ENCODE measurements at regions not wholly inside any gene's neighbourhood (a gene's known extent, or its start where the extent isn't known, plus 50 kb on each side); places are given as distances from the start of the nearest gene placed in this dataset.

DNA sequence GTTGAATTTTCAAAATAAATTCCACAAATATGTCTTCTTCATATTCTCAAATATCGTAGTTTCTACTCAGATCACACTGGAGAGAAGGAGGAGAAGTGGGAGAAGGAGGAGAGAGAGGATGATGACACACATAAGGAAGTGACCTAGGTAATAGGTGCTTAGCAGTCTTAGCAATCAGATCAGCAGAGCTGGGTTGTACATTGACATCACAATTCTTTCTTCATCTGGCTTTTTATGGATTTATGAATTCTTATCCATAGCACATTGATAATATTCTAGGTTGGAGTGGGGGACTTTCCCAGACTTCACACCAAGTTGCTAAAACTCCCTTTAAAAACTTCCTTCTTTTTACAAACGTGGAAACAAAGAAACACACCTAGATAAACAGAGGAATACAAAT, 86.9 kb downstream of the FGF9 start:
- DNase-seq (ENCODE audit: low spot score) = no peak

DNA sequence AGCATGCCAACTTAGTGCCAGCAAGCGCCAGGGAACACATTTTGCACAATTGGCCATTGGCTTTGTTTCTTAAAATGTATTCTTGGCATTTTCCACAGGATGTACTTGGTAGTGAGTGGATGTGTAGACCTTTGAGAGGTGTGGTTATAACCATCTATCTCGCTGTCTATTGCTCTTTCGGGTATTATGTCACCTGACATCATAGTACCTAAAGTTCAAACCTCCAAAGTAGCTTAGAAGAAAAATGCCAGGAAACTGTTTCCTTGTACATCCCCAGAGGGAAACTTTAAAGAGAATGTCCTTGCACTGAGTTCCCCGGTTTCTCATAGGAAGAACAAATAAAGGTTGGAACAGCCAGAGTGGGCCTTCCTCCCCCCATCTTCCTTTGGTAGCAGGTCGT, 87.6 kb downstream of the FGF9 start:
- no peak for DNase-seq (ENCODE audit: low spot score)

DNA sequence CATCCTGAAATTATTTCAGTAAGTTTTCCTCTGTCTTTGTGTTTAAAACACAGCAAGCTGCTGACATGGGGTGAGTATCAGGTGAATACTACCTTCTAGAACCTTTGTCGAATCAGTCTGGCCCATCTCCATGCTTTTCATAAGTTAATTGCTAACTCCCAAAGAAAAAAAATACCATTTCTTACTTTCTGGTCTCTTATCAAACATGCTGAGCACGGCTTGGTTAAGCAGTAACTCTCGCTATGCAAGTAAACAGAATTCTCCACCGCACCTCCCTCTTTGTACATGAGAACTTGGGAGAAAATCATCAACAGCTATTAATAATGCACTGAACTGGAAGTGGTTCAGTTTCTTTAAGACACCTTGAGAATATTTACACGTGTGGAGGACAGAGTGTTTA, 88.6 kb downstream of the FGF9 start:
- DNase-seq (ENCODE audit: low spot score) = no peak

DNA sequence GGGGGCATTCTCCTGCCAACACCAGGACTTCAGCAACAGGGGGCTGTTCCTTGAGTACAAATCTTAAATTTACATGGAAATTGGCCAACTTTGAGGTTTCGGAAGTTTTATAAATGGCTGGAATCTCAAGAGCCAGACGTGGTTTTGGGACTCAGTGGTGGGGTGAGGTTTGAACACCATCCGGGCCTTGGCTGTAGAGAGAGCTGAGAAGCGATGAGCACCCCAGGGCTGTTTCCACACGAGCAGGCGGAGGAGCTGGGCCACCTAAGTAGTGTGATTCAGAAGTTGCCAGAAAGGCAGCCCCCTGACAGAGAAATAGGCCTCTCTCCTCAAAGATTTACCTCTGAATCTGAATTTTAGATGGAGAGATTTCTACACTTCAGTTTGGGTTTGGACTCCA, 89.0 kb downstream of the FGF9 start:
- DNase-seq (ENCODE audit: low spot score) = no peak

DNA sequence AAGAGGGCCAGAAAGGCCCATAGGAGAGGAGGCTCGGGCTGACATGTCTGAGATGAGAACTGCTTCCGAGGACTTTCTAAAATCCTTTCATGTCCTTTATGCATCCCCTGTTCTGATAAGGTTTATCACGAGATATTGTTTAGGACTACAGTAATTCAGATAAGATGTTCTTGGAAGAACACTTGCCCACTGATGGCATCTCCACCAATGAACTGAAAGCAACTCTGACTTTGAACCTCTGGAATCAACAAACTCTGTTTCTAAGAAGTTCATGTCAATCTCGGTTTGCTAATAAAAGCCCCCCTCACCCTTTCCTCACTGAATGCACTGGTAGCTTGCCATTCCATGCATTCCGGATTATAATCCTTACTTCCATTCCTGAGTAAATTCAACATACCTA, 90.9 kb downstream of the FGF9 start:
- no peak for DNase-seq (ENCODE audit: low spot score)

DNA sequence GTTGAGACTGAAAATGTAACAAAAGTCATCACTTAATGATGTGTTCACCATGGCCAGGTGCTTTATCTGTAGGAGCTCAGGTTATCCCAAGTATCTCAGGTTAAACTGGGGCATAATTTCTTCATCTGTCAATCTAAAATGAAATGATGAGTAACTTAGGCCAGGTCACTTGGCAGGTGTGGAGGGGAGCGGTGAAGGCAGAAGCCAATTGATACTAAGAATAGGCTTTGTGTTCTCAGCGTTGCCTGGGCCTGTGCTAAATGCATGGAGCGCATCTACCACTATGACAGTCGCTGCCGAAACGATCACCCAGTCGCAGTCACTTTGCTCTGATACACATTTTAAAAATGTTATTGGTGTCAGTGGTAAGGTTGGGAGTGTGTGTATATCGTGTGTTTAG, 91.6 kb downstream of the FGF9 start:
- DNase-seq (ENCODE audit: low spot score) = no peak

DNA sequence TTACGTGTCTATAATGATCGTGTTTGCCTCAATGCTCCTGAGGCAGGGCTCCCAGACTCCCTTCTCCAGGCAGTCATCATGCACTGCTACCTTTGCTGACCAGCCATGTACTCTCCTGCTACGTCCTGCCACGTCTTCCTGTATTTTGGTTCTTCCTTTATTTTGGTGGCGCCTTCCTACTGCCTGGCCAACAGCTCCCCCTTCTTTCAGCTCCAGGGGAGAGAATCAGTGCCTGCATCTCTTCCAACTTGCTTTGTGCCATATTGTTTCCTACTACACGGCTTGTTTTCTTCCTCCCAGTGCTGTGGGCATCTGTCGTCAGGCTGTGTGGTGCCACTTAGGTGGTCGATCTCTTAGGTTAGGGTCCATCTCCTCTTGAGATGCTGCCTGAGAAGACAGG, 96.2 kb downstream of the FGF9 start:
- no peak for DNase-seq (ENCODE audit: low spot score)

DNA sequence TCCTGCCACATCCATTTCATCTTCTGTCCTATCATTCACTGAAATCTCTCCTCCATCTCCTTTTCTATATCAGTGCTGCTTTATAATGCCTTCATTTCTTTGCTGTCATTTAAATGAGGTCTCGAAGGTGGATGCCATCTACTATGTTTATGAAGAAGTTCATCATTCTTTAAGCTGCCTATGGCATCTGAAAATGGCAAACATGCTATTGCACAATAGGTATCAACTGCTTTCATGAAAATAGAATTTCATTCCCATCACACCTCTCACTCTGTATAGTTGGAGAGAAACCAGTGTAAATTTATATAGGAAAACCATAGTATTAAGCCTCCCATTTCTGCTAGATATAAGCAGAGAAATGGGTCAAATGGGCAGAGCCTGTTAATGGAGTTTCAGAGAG, 100.2 kb downstream of the FGF9 start:
- DNase-seq (ENCODE audit: low spot score) = no peak

DNA sequence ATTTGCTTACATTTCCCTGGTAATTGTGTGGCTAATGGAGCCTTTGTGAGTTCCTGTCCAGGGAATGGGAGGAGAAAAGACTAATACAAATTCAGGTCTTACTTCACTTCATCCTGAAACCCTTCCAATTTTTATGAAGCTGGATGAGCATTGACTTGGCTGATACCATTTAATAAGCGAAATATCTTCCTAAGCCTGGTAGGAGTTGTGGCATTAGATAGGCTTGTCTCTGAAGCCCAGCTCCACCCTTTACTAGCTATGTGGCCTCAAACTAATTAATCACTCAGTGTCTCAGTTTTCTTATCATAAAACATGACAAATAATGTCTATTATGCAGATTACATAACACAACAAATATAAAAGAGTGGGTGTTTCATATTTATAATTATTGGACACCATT, 106.3 kb downstream of the FGF9 start:
- no peak for DNase-seq (ENCODE audit: low spot score)

DNA sequence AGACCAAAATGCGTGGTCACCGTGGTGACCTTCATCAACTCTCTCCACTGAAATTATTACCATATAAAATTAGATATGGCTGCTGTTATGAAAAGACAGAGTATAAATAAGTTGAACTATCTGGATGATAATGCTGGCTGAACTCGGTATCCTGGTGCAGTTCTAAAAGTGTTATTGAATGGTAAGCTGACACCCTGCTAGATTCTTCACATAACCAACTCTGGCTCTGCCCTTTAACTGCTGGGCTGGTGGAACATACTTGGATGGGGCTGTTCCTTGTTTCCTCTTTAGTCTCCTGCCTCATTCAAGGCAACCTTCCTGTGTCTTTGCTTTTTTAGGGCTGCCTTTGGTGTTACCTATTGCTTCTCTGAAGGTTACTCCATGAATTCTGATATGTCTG, 106.9 kb downstream of the FGF9 start:
- no peak for DNase-seq (ENCODE audit: low spot score)

DNA sequence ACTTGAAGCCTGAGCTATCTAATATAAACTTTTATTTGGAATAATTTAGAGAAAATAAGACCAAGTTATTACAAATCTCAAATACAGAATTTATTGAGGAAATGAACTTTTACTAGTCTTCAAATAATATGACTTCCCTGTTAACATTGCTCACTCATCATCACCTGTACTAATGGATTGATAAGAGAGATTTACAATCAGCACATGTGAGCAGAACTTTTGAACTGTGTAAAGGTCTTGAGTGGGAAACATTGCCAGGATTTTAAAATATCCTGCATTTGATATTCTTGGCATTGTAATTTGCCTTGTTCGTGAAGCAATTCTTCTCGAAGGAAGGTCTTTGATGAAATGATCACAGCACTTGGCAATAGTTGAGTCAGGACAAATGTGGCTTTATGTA, 111.9 kb downstream of the FGF9 start:
- DNase-seq (ENCODE audit: low spot score) = no peak

DNA sequence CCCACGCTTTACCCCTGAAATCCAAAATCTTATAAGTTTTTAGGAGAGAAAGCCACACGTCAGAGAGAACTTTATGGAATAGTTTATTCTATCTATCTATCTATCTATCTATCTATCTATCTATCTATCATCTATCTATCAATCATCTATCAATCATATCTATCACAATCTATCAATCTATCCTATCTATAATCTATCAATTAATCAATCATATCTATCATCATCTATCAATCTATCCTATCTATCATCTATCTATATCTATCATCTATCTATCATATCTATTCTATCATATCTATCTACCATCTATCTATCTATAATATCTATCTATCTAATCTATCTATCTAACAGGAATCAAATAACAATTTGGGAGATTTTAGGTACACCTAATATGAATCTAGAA, 115.1 kb downstream of the FGF9 start:
- no peak for DNase-seq (ENCODE audit: low spot score)

DNA sequence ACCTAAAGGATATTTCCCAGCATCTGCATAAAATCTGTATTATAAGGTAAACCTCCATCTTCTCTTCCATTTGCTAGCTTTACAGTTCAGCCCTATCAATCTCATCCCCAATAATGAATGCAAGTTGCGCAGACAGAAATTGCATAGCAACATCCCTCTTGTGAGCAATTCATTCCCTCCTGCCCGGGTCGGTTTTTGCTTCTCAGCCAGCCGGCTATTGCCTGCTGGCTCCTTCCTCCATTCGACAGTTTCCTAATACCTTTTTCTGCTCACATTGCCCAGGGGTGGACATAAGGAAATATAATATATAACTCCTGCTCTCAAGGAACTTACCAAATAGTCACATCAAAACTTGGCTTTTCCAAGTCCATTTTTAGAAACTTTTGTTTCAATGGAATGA, 125.2 kb downstream of the FGF9 start:
- DNase-seq (ENCODE audit: low spot score) = no peak

DNA sequence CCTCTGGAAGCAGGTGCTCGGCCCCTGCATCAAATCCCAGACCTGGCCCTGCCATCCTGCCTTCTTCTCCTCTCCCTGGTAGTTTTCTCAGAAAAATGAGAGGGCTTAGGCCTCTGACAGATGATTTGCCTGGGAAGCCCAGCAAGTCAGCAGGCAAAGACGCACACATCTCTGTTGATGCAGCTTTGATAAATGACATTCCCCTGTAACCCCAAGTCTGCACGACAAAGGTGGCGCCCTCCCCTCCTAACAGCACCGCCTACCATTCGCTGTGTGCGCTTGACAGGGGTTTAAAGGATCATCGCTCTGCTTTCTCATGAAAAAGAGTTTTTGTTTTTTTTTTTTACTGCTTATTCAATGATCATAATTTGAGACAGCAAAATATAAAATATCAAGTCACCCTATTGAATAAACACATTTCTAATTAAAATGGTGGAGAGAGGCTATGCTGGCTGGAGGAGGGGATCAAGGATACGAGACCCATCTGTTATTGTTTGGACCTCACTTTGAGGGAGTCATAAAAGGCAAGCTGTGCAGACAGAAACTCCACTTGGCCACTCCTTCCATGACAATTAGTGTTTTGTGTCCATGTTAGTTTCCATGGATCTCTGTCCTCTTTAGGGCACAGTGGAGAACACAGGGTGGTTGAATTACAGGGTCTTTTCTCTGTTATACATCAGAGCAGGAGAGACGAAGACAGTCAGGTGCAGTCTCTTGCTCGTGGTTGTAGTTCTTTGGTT, 126.1 kb downstream of the FGF9 start:
- DNase-seq (ENCODE audit: low spot score) = no peak

DNA sequence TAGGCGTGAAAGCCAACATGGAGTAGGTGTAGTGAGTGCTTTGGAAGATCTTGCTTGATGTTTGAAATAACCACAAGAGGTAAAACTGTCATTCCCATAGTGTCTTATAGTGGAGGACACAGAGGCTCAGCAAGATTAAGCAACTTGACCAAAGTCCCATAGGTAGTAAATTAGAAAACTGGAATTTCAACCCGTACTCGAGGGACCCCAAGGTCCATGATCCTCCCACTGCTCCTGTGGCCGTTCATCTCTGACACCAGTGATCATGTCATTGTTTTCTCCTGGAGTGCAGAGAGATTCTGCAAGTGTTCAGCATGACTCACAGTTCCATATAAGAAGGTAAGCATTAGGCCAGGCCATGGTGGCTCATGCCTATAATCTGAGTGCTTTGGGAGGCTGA, 126.9 kb downstream of the FGF9 start:
- DNase-seq (ENCODE audit: low spot score) = no peak

DNA sequence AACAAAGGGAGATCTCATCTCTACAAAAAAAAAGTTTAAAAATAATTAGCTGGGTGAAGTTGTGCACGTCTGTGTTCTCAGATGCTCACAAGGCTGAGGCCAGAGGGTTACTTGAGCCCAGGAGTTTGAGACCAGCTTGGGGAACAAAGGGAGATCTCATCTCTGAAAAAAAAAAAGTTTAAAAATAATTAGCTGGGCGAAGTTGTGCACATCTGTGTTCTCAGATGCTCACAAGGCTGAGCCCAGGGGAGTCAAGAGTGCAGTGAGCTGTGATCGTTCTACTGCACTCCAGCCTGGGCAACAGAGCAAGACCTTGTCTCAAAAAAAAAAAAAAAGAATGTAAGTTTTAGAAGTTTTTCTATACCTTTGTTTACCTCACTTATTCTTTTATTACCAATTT, 127.3 kb downstream of the FGF9 start:
- DNase-seq (ENCODE audit: low spot score) = no peak

DNA sequence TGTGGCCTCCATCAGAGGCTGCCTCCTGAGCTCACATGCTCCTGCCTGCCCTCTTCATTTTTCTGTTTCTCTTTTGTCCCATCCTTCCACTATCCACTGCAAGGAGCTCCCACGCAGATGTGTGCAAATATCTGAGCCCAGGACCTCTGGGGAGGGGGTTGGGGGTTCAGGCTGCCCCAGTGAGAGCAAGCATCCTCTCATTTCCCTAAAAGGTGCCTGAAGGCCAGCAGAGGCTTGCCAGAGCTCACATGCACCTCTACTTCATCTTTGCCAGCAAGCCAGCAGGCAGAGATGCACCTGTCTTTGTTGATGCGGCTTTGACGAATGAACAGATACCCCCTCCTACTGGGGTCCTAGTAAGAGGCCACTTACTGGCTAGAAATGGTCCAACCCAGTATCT, 128.8 kb downstream of the FGF9 start:
- DNase-seq (ENCODE audit: low spot score) = no peak

DNA sequence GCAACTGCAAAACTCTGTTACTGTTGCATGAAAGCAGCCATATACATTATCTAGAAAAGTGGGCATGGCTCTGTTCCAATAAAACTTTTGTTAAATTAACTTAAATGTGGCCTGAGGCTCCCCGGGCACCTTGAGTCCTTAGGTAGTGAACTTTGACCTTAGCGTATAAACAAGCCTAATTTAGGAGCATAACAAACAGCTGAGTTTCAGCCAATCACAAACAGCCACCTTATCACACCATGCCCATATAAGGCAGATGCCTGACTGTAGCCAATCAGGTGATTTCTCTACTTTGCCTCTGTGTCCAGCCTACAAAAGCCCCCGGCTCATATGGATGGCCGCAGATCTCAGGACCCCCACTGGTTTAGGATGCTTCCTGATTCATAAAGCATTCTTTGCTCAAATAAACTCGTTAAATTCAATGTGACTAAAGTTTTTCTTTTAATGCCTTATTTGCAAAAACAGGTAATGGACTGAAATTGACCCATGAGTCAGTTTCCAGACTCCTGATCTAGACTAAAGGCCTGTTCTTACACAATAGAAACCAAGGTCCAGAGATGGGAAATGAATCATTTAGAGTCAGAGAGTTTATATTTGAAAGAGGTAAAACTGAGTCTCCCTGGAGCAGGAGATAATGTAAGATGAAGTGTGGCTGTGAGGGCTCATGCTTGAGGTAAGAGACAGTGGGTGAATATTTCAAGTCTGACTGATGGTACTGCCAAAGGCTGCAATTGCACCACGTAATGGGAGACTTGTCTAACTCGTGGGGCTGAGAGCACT, 130.2 kb downstream of the FGF9 start:
- DNase-seq (ENCODE audit: low spot score) = no peak

DNA sequence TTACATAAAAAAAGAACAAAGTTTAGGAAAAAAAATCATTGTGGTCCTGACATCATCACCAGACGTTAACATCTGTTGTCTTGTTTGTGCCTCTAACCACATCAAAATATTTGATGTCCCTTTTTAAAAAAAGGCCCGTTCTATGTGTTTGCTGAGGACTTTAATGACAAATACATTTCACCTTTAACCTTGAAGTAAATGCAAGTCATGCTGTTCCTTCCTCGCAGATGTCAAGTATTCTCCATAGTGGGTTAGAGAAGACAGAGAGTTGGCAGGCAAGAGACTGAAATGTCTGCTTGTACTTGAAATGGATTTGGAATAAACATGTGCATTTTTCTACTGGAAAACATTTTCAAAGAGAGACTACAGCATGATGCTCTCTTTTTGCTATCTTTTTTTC, 134.9 kb downstream of the FGF9 start:
- DNase-seq (ENCODE audit: low spot score) = no peak

DNA sequence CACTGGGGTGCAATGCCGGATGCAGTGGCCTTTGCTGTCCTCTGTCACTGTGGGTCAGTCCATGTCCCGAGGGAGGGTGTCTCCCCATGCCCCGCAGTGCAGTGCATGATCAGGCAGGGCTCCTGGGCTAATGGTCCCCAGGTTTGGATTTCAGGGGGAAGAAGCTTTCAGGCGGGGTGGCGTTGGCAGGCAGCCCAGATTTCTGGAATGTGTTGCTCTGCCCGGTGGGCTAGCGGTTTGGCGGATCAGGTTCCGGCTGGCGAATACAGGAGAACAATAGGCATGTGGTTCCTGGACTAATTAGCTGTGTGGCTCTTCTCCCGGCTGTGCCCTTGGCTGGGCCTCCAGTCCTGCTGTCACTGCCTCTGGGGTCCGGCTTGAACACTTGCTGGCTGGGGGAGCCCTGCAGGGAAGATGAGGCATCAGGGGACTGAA, 141.3 kb downstream of the FGF9 start:
- no peak for DNase-seq (ENCODE audit: low spot score)

DNA sequence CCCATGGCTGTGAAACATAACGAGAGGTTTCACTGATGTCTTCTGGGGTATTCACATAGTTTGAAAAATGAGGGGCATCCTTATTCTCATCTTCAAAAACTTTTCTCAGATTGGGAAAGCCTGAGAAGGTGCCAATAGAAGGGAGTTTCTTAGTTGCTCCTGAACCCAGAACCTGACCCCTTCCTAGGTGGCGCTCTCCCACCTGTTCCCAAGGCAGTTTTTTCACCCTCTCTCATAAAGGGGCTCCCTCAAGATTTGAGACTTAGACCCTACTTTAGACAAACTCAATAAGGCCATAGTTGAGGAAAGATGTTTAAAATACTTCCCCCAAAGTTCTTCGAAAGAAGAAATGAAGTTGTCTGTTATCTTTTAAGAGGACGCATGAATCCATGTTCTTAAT, 142.2 kb downstream of the FGF9 start:
- no peak for DNase-seq (ENCODE audit: low spot score)

DNA sequence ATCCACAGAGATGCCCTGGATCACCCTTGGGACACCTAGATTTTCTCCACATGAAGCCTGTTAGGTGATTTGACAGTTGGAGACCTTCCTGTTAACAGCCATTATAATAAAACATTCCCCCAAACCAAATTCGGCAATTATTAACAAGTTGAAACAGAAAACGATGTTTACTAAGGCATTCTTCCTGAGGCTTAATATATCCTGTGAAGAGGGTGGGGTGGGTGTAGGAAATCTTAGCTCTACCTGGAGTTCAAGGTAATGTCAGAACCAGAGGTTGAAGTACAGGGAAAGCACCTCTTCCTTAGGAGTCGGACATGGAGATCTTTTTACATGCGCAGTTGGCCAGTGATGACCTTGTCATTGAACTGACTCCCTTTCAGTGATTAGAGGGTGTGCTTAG, 143.0 kb downstream of the FGF9 start:
- no peak for DNase-seq (ENCODE audit: low spot score)

DNA sequence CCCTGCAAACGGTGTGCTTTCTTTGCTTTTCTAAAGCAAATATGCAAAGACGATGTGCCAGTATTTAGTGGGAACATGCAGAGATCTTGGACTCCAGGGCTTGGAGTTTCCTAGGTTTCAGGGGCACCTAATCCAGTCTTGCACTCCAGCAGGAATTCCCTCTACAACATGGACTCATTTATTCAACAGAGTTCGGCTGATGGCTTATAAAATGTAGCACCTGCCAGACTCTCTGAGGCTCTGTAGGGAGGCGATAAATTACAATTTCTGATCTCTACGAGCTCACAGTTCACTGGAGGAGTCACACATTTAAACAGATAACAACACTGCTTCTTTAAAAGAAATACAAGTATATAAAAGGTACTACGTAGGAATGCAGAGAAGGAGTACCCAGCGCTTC, 143.7 kb downstream of the FGF9 start:
- no peak for DNase-seq (ENCODE audit: low spot score)

DNA sequence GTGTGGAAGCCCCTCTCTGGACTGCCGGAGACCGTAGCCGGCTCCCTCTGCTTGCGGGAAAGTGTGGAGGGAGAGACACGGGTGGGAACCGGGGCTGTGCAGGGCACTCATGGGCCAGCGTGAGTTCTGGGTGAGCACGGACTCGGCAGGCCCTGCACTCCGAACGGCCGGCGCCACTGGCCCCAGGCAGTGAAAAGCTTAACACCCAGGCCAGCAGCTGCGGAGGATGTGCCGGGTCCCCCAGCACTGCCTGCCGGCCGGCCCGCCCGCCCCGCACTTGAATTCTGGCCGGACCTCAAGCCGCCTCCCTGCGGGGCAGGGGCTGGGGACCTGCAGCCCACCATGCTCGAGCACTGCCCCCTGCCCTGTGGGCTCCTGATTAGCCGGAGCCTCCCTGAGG, 147.0 kb downstream of the FGF9 start:
- DNase-seq (ENCODE audit: low spot score) = no peak

Data from pons (tissue), 1 donor.